ENCODE measurements at regions not wholly inside any gene's neighbourhood (a gene's known extent, or its start where the extent isn't known, plus 50 kb on each side); places are given as distances from the start of the nearest gene placed in this dataset.

- TF ChIP-seq RCOR1 (IDR thresholded peaks at IDR 0.05; ENCODE audit: insufficient replicate concordance, low read length): no peak
- TF ChIP-seq, protein P1, sequence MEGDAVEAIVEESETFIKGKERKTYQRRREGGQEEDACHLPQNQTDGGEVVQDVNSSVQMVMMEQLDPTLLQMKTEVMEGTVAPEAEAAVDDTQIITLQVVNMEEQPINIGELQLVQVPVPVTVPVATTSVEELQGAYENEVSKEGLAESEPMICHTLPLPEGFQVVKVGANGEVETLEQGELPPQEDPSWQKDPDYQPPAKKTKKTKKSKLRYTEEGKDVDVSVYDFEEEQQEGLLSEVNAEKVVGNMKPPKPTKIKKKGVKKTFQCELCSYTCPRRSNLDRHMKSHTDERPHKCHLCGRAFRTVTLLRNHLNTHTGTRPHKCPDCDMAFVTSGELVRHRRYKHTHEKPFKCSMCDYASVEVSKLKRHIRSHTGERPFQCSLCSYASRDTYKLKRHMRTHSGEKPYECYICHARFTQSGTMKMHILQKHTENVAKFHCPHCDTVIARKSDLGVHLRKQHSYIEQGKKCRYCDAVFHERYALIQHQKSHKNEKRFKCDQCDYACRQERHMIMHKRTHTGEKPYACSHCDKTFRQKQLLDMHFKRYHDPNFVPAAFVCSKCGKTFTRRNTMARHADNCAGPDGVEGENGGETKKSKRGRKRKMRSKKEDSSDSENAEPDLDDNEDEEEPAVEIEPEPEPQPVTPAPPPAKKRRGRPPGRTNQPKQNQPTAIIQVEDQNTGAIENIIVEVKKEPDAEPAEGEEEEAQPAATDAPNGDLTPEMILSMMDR (conservative IDR thresholded peaks at IDR 0.05; ENCODE audit: low read depth, low read length): no peak
- no peak for TF ChIP-seq CEBPB (IDR thresholded peaks at IDR 0.05; ENCODE audit: low read depth, low read length)
- TF ChIP-seq BHLHE40 (IDR thresholded peaks at IDR 0.05; ENCODE audit: low read depth, low read length): no peak
- TF ChIP-seq POLR2A (IDR thresholded peaks at IDR 0.05; ENCODE audit: low read depth, low read length): no peak
- TF ChIP-seq MXI1 (IDR thresholded peaks at IDR 0.05; ENCODE audit: borderline replicate concordance, low read depth, low read length): no peak
Measured at GRCh38 chr4:63049278-63049677, 1360.0 kb downstream of the TECRL start.

Data from IMR-90 (cell line).